Panc1 (cell line): ENCODE measurements at regions not wholly inside any gene's neighbourhood (a gene's known extent, or its start where the extent isn't known, plus 50 kb on each side); places are given as distances from the start of the nearest gene placed in this dataset.
A peak's percentile ranks its signal among the peaks of the same experiment; 100 is the strongest.

ENCODE experiments used
- ATAC-seq: fragments of 200-7000 bp; cut with Tn5 transposase; 2 replicates; pipeline ENCODE4 v1.9.1; 2020; ENCODE audit warnings: mild to moderate bottlenecking, moderate library complexity
- BruUV-seq: library from RNA; stranded (reverse); fragments of 400-500 nt; replicated peaks from 2 replicates; lab custom pipeline; 2021; lab: Mats Ljungman, UMichigan
- CTCF ChIA-PET: fragments of 300-600 bp; sonication (Branson Sonifier 250); formaldehyde crosslinking; loops from one replicate; lab custom pipeline; 2022; ENCODE audit warnings: antibody characterized with exemption; lab: Charles Lee
- POLR2A ChIA-PET: fragments of 300-600 bp; sonication (Branson Sonifier 250); formaldehyde crosslinking; loops from one replicate; lab custom pipeline; 2022; ENCODE audit warnings: antibody characterized with exemption; lab: Charles Lee
- DNase-seq: peaks from one replicate; pipeline ENCODE4 v3.0.0-alpha.2; 2010; ENCODE audit warnings: low read depth, low spot score
- H3K27ac ChIP-seq: 2 replicates; pipeline ENCODE4 v1.5.1; 2011; ENCODE audit warnings: mild to moderate bottlenecking, low read length, inconsistent platforms
- H3K27me3 ChIP-seq: fragments of 200-500 bp; sonication (Bioruptor generic); 2 replicates; pipeline ENCODE4 v1.6.0; 2014; ENCODE audit warnings: low read length, inconsistent platforms; ENCODE audit not compliant: control insufficient read depth, insufficient read depth
- H3K36me3 ChIP-seq: fragments of 200-500 bp; sonication (Bioruptor generic); 2 replicates; pipeline ENCODE4 v1.5.1; 2014; ENCODE audit warnings: inconsistent platforms, mild to moderate bottlenecking, low read length, moderate library complexity; ENCODE audit not compliant: control insufficient read depth, insufficient read depth
- H3K4me1 ChIP-seq: 2 replicates; pipeline ENCODE4 v1.5.1; 2011; ENCODE audit warnings: inconsistent platforms, mild to moderate bottlenecking, low read length, moderate library complexity; ENCODE audit not compliant: control insufficient read depth, insufficient read depth
- H3K4me3 ChIP-seq, 2 experiments: 2 replicates each; pipeline ENCODE4 v1.5.1; 2011 to 2012; ENCODE audit warnings: low read depth in 2 of 2, low read length in 2 of 2, mild to moderate bottlenecking in 2 of 2, inconsistent platforms in 1 of 2, moderate library complexity in 1 of 2
- H3K9me3 ChIP-seq: fragments of 200-500 bp; sonication (Bioruptor generic); 2 replicates; pipeline ENCODE4 v1.5.1; 2014; ENCODE audit warnings: low read depth, mild to moderate bottlenecking, inconsistent platforms, low read length, moderate library complexity; ENCODE audit not compliant: control insufficient read depth, insufficient read depth
- CTCF ChIP-seq: fragments of 450-650 bp; IDR thresholded peaks from 2 replicates; pipeline ENCODE4 v1.5.1; 2017; ENCODE audit warnings: mild to moderate bottlenecking
- POLR2AphosphoS5 ChIP-seq: IDR thresholded peaks from 2 replicates; pipeline ENCODE4 v1.6.1; 2012; ENCODE audit warnings: mild to moderate bottlenecking, low read depth, low read length, moderate library complexity
- SIN3A ChIP-seq: IDR thresholded peaks from 2 replicates; pipeline ENCODE4 v1.6.1; 2012; ENCODE audit warnings: low read depth, mild to moderate bottlenecking, low read length, moderate library complexity, borderline replicate concordance; ENCODE audit not compliant: insufficient read depth
- TCF7L2 ChIP-seq: IDR thresholded peaks from 2 replicates; pipeline ENCODE4 v1.6.1; 2011; ENCODE audit warnings: mild to moderate bottlenecking, low read depth, low read length, inconsistent platforms
- in situ Hi-C: cut with HindIII; loops from 2 replicates; pipeline ENCODE4 v1.10.0; 2016; ENCODE audit warnings: low sequenced_read_pairs, low pct_unique_long_range_greater_than_20kb
- intact Hi-C: fragments of 100-400 bp; cut with micrococcal nuclease; formaldehyde crosslinking; loops from one replicate; pipeline ENCODE4 v1.10.0; 2022; ENCODE audit not compliant: unreplicated experiment
- TF ChIP-seq, protein P1 (sequence below), 2 experiments: IDR thresholded peaks; 2 replicates each; pipeline ENCODE4 v1.6.1; 2011 to 2012; ENCODE audit warnings: low read depth in 2 of 2, control low read depth in 1 of 2, low read length in 1 of 2, mild to moderate bottlenecking in 1 of 2, moderate library complexity in 1 of 2; ENCODE audit not compliant: insufficient read depth in 1 of 2

DNA sequence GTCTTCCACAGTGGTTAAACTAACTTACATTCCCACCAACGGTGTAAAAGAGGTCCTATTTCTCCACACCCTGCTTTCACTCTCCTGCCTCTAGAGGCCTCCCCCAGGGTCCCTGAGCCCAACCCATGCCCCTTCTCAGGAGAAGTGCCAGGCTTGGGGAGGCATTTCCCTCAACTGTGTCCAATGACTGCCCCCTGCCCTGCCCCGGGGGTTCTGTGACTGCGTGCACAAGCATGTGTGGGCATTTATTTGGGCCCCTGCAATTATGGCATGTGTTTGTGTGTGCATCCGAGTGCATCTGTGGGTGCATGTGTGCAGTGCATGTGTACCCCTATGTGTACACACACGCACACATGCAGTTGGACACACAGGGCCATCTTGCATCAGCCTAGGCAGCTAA lies 57.3 kb downstream of the INHBB start:
- intact Hi-C loops, result no loop called here
- Histone ChIP-seq H3K4me3 (no peak overlapping the region), H3K27me3 (no peaks in the 10 kb centered on the region), H3K4me1 (peaks cover 29% of the 10 kb centered on the region), H3K9me3 (no peaks in the 10 kb centered on the region), H3K27ac (no peak overlapping the region), H3K36me3 (no peaks in the 10 kb centered on the region)
- TF ChIP-seq TCF7L2, result no peak
- TF ChIP-seq, protein P1, sequence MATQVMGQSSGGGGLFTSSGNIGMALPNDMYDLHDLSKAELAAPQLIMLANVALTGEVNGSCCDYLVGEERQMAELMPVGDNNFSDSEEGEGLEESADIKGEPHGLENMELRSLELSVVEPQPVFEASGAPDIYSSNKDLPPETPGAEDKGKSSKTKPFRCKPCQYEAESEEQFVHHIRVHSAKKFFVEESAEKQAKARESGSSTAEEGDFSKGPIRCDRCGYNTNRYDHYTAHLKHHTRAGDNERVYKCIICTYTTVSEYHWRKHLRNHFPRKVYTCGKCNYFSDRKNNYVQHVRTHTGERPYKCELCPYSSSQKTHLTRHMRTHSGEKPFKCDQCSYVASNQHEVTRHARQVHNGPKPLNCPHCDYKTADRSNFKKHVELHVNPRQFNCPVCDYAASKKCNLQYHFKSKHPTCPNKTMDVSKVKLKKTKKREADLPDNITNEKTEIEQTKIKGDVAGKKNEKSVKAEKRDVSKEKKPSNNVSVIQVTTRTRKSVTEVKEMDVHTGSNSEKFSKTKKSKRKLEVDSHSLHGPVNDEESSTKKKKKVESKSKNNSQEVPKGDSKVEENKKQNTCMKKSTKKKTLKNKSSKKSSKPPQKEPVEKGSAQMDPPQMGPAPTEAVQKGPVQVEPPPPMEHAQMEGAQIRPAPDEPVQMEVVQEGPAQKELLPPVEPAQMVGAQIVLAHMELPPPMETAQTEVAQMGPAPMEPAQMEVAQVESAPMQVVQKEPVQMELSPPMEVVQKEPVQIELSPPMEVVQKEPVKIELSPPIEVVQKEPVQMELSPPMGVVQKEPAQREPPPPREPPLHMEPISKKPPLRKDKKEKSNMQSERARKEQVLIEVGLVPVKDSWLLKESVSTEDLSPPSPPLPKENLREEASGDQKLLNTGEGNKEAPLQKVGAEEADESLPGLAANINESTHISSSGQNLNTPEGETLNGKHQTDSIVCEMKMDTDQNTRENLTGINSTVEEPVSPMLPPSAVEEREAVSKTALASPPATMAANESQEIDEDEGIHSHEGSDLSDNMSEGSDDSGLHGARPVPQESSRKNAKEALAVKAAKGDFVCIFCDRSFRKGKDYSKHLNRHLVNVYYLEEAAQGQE (IDR thresholded peaks at IDR 0.05; ENCODE audit: insufficient read depth in 1 of 2, low read depth in 2 of 2, low read length in 1 of 2), result no peak
- no peak for TF ChIP-seq CTCF
- no peak for TF ChIP-seq POLR2AphosphoS5
- no peak for TF ChIP-seq SIN3A
- ATAC-seq (no peak), DNase-seq (no peak)
- no TSS peak for BruUV-seq
- in situ Hi-C loops, result no loop called here
- ChIA-PET CTCF (no interaction called here), POLR2A (no interaction called here)

DNA sequence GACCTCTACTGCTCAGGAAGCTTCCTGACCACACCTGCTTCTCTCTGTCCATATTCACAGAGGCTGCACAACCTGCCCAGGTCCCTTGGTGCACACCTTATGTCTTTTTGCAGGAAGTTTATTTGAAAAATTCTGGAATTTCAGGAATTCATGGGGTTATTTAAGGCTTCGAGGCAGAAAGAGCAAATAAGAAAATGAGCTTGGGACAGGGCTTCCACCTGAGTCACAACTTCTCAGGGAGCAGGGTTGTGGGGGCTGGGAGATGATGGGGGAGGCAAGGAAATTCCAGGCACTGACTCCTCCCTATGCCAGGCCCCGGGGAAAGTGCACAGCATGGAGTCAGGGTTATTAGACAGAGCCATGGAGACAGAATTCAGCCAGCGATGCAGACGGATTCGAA lies 57.7 kb downstream of the INHBB start:
- in situ Hi-C loops, result no loop called here
- CTCF ChIA-PET, result no interaction called here
- POLR2A ChIA-PET, result no interaction called here
- H3K4me1 ChIP-seq, result peaks cover 25% of the 10 kb centered on the region
- H3K36me3 ChIP-seq, result no peaks in the 10 kb centered on the region
- TF ChIP-seq, protein P1 (IDR thresholded peaks at IDR 0.05; ENCODE audit: insufficient read depth in 1 of 2, low read depth in 2 of 2, low read length in 1 of 2), result no peak
- no peak for TF ChIP-seq SIN3A
- TF ChIP-seq CTCF, result no peak
- no peak for TF ChIP-seq POLR2AphosphoS5
- TF ChIP-seq TCF7L2, result no peak
- H3K4me3 ChIP-seq, result no peak overlapping the region
- H3K27ac ChIP-seq, result peak overlapping the region; percentile 59; the same call in 1 of the 2 replicates
- ATAC-seq (no peak), DNase-seq (no peak)
- no peaks in the 10 kb centered on the region for H3K9me3 ChIP-seq
- no peaks in the 10 kb centered on the region for H3K27me3 ChIP-seq
- intact Hi-C loops, result no loop called here
- no TSS peak for BruUV-seq
